Glomerular visceral epithelial cell (primary cell): ENCODE measurements at regions not wholly inside any gene's neighbourhood (a gene's known extent, or its start where the extent isn't known, plus 50 kb on each side); places are given as distances from the start of the nearest gene placed in this dataset.

Experiments used
- DNase-seq: peaks from one replicate; pipeline ENCODE4 v3.0.0-alpha.2; 2016; ENCODE audit errors: extremely low spot score

GRCh38 chrX:38887222-38887621 is 86.0 kb downstream of the MID1IP1 start:
- DNase-seq = no peak

GRCh38 chrX:38890326-38890725 is 89.1 kb downstream of the MID1IP1 start:
- no peak for DNase-seq

DNA sequence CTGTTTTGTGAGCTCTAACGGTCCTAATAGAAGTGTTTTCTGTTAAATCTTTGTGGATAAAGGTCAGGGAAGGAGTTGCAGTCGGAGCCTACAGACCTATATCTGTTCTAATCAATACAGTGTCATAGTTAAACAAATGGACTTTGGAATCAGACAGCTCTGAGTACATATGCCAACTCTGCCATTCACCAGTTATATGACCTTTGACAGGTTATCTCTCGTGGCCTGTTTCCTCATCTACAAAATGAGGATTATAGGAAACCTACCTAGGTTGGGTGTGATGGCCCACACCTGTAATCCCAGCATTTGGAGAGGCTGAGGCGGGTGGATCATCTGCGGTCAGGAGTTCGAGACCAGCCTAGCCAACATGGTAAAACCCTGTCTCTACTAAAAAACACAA is 89.7 kb downstream of the MID1IP1 start:
- DNase-seq = no peak

DNA sequence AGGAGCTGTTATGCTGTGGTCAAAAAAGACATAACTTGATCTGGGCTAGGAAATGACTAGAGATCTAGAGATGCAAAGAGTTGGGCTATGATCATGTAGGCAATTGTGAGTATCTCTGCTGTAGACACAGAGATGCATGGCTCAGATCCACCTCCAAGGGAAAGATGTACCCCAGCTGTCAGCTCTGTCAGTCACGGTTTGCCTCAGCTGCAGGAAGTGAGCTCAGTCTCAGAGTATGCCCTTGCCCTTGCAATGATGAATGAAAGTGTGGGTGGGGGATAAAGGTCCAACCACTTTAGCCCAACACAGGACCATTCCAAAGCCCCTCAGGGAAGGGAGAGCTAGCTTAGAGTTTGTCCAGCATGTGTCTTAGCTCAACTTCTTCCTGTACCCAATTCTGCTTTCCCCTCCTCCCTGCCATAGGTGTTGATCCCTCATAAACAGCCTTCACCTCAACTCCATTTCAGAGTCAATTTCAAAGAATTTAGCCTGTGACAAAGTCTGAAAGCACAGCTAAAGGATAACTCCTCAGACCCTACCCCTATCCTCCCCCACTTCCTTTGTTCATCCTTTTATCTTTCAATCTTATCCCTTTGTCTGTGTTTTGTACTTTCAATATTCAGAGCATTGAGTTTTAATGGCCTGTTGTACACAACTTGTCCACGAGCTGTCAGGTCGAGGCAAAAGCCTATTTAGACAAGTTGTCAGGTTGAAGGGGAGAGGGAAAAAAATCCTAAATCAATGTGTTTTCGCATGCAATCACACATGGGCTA is 90.6 kb downstream of the MID1IP1 start:
- peak; percentile 13 for DNase-seq

DNA sequence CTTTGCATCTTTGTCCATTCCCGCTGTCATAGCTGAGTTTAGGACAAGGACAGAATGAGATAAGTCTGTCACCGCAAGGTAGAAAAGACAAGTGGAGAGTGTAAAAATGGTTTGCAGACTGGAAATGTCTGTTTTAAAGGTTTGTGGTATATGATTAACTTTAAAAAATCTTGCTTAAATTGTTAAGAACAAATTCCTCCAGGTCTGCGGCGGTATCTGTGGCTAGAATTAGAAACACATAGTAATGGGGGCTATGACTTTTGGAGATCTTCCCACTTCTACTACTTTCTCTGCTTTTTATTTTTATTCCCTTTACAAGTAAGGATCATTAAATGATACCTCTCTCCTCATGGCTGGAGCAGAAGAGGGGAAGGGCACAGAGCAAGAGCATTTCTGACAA is 92.2 kb downstream of the MID1IP1 start:
- DNase-seq = peak; percentile 0

GRCh38 chrX:38895775-38896174 is 94.5 kb downstream of the MID1IP1 start:
- DNase-seq = no peak

DNA sequence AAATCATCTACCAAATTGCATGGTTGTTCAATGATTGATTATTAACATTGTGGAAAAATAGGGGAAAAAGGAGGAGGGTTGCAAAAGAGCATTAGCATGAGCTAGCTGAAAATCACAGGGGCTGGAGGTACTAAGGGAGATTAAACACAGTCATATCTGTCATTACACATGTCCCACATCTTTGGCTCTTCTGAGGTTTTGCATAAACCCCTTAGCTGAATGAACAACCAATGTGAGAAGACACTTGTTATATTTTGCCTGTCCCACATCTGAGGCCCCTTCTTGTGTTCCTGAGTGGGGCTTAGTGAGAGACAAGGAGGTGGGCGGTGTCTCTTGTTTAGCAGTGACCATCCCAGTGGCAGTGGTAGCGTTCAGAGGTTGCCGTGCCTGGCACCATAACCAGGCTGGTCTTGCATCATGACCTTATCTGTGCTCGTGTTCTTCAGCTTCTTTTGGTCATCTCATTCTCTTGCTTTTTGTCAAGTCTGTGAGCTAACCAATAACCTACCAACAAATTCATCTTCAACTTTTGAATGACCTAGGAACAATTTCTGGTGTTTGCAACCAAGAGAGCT is 95.6 kb downstream of the MID1IP1 start:
- no peak for DNase-seq

GRCh38 chrX:38898261-38898660 is 97.0 kb downstream of the MID1IP1 start:
- no peak for DNase-seq

GRCh38 chrX:38899650-38900049 is 98.4 kb downstream of the MID1IP1 start:
- no peak for DNase-seq

GRCh38 chrX:38900719-38901118 is 99.5 kb downstream of the MID1IP1 start:
- no peak for DNase-seq

GRCh38 chrX:38902972-38903492 is 101.8 kb downstream of the MID1IP1 start:
- no peak for DNase-seq

DNA sequence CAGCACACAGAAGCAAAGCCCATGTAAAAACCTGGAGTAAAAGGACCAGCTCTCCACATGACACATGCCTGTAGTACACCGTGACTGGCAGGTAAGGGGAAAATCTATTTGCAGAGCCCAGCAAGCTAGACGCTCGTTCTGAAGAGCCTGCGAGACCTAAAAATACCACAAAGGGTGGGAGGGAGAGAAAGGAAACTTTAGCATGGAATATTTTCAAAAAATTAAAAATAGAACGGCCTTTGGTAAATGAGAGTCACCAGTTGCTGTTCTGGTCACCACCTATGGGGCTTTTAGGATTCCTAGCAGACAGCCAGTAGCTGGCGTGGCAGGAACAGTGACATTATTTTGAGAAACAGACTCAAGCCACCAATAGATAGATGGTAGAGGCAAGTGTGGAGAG is 115.5 kb downstream of the MID1IP1 start:
- DNase-seq = no peak

- DNase-seq = no peak
Observed at GRCh38 chrX:38917954-38918353, 116.7 kb downstream of the MID1IP1 start.

GRCh38 chrX:38919202-38919601 is 117.9 kb downstream of the MID1IP1 start:
- no peak for DNase-seq

DNA sequence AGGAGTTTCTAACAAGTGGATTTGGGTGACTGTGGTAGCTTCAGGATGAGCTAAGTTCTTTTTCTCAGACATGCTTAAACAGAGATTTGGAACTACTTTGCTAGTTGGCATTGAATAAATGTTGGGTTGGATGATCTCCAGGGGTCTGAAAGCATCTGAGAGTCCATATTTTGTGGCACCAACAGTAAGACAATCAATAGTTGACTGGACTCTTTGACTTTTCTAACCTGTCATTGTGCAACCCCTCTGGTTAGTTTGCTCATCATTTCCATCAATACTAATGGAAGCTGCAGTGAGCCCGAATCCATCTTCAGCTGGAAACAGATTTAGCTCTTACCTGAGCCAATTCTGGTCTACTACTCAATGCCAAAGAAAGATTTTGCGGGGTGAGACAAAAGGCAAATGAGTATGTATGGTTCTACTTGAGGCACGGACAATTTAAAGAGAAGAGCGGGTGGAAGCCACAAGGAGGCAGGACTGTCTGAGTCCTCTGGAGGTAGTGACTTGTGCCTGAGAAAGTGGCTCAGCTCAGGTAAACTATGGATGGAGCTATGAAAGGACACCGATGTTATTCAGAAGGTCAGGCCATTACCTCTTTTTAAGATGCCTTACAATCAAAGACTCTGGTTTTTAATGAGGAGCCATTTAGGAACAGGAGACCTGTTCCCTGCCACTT is 118.7 kb downstream of the MID1IP1 start:
- no peak for DNase-seq

- DNase-seq = no peak
Observed at GRCh38 chrX:38923451-38923969, 122.3 kb downstream of the MID1IP1 start.

DNA sequence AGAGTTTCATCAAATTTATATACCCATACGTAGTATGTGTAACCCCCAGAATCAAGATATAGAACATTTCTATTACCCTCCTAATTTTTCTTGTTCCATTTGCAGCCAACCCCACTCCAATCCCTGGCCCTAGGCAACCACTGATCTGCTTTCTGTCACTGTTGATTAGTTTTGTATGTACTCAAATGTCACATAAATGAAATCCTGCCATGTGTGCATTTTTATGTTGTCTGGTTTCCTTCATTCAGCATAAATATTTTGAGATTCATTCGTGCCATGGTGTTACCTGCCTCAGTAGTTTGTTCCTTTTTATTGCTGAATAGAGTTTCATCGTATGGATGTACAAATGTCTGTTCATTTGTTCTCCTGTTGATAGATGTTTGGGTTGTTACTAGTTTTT is 126.3 kb downstream of the MID1IP1 start:
- DNase-seq = no peak

- no peak for DNase-seq
Observed at GRCh38 chrX:38929966-38930421, 128.7 kb downstream of the MID1IP1 start.

- no peak for DNase-seq
Observed at GRCh38 chrX:38930474-38930873, 129.2 kb downstream of the MID1IP1 start.

DNA sequence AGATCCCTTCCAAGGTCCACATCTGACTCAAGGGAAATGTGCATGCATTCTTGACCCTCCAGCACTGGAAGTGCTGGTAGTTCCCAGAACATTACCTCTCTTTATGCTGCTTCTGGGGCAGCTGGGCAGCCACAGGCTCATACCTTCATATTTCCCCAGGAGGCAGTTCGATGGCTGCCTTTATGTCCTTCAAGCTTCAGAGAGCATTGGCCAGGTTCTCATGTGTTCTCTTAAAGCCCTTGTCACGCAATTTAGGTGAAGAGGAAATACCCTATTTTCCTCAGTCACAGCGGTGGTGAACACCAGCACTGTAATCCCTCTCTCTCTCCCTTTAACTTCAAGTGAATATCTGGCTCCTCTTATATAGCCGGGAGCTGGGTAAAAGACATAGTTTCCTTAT is 134.3 kb downstream of the MID1IP1 start:
- DNase-seq = no peak

GRCh38 chrX:38937400-38937799 is 136.1 kb downstream of the MID1IP1 start:
- no peak for DNase-seq

- no peak for DNase-seq
Observed at GRCh38 chrX:38937926-38938325, 136.7 kb downstream of the MID1IP1 start.

- DNase-seq = no peak
Observed at GRCh38 chrX:38939067-38939466, 137.8 kb downstream of the MID1IP1 start.
